ENCODE measurements at regions not wholly inside any gene's neighbourhood (a gene's known extent, or its start where the extent isn't known, plus 50 kb on each side); places are given as distances from the start of the nearest gene placed in this dataset.

DNA sequence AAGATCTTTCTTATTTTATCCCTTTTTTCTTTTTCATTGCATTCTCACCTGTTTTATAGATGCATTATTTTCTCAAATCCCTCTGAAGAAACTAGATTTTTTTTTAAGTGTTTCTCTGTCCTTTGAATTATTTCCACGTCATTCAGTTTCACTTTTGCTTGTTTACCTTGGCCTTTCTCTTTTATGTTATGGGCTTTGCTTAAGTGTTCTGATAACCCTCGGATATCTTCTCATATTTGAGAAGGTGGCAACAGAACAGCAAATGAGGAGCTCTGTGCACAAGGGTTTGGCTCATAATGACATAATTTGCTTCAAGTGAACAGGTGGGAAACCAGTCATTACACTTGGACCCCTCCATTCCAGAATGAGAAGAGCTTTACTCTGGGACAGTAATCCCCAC, 111.9 kb downstream of the C1D start:
- TF ChIP-seq, protein P1, sequence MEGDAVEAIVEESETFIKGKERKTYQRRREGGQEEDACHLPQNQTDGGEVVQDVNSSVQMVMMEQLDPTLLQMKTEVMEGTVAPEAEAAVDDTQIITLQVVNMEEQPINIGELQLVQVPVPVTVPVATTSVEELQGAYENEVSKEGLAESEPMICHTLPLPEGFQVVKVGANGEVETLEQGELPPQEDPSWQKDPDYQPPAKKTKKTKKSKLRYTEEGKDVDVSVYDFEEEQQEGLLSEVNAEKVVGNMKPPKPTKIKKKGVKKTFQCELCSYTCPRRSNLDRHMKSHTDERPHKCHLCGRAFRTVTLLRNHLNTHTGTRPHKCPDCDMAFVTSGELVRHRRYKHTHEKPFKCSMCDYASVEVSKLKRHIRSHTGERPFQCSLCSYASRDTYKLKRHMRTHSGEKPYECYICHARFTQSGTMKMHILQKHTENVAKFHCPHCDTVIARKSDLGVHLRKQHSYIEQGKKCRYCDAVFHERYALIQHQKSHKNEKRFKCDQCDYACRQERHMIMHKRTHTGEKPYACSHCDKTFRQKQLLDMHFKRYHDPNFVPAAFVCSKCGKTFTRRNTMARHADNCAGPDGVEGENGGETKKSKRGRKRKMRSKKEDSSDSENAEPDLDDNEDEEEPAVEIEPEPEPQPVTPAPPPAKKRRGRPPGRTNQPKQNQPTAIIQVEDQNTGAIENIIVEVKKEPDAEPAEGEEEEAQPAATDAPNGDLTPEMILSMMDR (IDR thresholded peaks at IDR 0.05), result no peak
- TF ChIP-seq POLR2AphosphoS5 (IDR thresholded peaks at IDR 0.05) (no peak), POLR2A (IDR thresholded peaks at IDR 0.05) (no peak)

Measured in transverse colon (tissue), 4 donors.